DOHH2 (cell line): ENCODE measurements at regions not wholly inside any gene's neighbourhood (a gene's known extent, or its start where the extent isn't known, plus 50 kb on each side); places are given as distances from the start of the nearest gene placed in this dataset.
"Not testable (repeated sequence)": the region's sequence is repeated elsewhere in the genome, so short reads cannot be mapped to it uniquely, and the experiment has no call there.

ENCODE experiments used
- H3F3A ChIP-seq: fragments of 200-600 bp; sonication (generic), shearing (Covaris generic); 2 replicates; pipeline ENCODE4 v1.6.0; 2016; ENCODE audit warnings: antibody characterized with exemption, mild to moderate bottlenecking; ENCODE audit not compliant: control insufficient read depth, insufficient read depth
- H3K27ac ChIP-seq: fragments of 200-600 bp; sonication (generic); 2 replicates; pipeline ENCODE4 v1.5.1; 2014; ENCODE audit warnings: low read depth, mild to moderate bottlenecking, low read length, moderate library complexity
- H3K27me3 ChIP-seq: fragments of 200-600 bp; sonication (generic); 2 replicates; pipeline ENCODE4 v1.6.1; 2014; ENCODE audit warnings: mild to moderate bottlenecking, low read length, mixed read lengths; ENCODE audit not compliant: control insufficient read depth
- H3K36me3 ChIP-seq: fragments of 200-600 bp; sonication (generic); 2 replicates; pipeline ENCODE4 v1.6.1; 2014; ENCODE audit warnings: mild to moderate bottlenecking, low read length, moderate library complexity, mixed read lengths; ENCODE audit not compliant: control insufficient read depth
- H3K4me1 ChIP-seq: fragments of 200-600 bp; sonication (generic); 2 replicates; pipeline ENCODE4 v1.6.1; 2014; ENCODE audit warnings: mild to moderate bottlenecking, low read length, mixed read lengths; ENCODE audit not compliant: control insufficient read depth
- H3K4me2 ChIP-seq: fragments of 200-600 bp; sonication (generic); 2 replicates; pipeline ENCODE4 v1.6.0; 2014; ENCODE audit warnings: mild to moderate bottlenecking, low read length, moderate library complexity
- H3K4me3 ChIP-seq: fragments of 200-600 bp; sonication (generic); 2 replicates; pipeline ENCODE4 v1.5.1; 2014; ENCODE audit warnings: mild to moderate bottlenecking, low read length, mixed read lengths
- H3K79me2 ChIP-seq: fragments of 200-600 bp; sonication (generic); 2 replicates; pipeline ENCODE4 v1.6.1; 2014; ENCODE audit warnings: mild to moderate bottlenecking, low read length, mixed read lengths; ENCODE audit not compliant: control insufficient read depth
- H3K9me2 ChIP-seq: fragments of 200-600 bp; sonication (generic); replicated peaks from 2 replicates; pipeline ENCODE4 v1.6.1; 2014; ENCODE audit warnings: mild to moderate bottlenecking, low read length, mixed read lengths; ENCODE audit not compliant: control insufficient read depth
- H3K9me3 ChIP-seq: fragments of 200-600 bp; sonication (generic); 2 replicates; pipeline ENCODE4 v1.6.1; 2014; ENCODE audit warnings: antibody characterized with exemption, low read length, mixed read lengths; ENCODE audit not compliant: control insufficient read depth, insufficient read depth
- H4K20me1 ChIP-seq: fragments of 200-600 bp; sonication (generic); 2 replicates; pipeline ENCODE4 v1.6.0; 2014; ENCODE audit warnings: low read depth, mild to moderate bottlenecking, antibody characterized with exemption, low read length, moderate library complexity; ENCODE audit not compliant: control insufficient read depth, insufficient read depth

DNA sequence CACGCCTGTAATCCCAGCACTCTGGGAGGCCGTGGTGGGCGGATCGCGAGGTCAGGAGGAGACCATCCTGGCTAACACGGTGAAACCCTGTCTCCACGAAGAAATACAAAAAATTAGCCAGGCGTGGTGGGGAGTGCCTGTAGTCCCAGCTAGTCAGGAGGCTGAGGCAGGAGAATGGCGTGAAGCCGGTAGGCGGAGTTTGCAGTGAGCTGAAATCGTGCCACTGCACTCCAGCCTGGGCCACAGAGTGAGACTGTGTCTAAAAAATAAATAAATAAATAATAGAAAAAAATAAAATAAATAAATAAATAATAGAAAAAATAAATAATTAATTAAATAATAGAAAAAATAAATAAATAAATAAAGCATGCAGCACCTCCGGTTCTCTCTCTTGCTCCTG lies 480.8 kb downstream of the GOLGA6L6 start:
- H3K36me3 ChIP-seq, H3K4me1 ChIP-seq, H3K27me3 ChIP-seq, H3K4me3 ChIP-seq, H3K9me3 ChIP-seq, H3K27ac ChIP-seq, H3F3A ChIP-seq, H3K4me2 ChIP-seq, H3K79me2 ChIP-seq, H3K9me2 ChIP-seq, H4K20me1 ChIP-seq: not testable (repeated sequence)

DNA sequence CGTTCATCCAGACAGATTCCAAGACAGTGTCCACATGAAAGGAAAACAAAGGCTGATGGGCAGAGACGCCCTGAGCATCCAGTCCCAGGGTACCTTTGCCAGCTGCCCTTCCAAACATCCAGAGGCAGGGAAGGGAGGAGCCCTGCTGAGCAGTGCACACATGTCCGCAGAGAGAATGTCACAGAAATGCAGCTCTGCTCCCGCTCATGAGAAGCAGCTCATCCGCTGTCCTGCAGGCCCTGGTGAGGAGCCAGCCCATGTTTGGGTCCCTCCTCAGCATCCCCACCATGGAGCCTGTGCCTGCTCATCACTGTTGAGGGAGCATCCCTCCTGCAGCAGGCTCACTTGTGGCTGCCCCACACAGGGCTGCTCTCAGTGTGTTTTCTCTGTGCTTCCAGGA lies 484.7 kb downstream of the GOLGA6L6 start:
- not testable (repeated sequence) for H4K20me1 ChIP-seq

DNA sequence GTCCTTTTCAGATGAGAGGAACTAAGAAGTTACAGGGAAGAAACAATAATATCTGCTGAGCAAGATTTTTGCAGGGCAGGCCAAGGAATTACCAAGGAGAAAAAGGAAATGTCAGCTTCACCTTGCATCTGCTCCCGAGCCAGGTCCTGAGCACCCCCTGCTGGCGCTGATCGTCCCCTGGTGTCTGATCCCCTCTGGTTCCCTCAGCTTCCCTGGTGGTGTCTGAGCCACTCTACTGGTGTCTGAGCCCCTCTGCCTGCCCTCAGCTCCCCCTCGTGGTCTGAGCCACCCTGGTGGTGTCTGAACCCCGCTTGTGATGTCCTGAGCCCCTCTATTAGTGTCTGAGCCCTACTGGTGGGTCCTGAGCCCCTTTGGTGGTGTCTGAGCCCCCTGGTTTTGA lies 485.7 kb downstream of the GOLGA6L6 start:
- H3K4me1 ChIP-seq, H3K4me3 ChIP-seq, H3K9me3 ChIP-seq, H3F3A ChIP-seq, H3K27ac ChIP-seq, H3K4me2 ChIP-seq, H3K36me3 ChIP-seq, H3K27me3 ChIP-seq, H3K79me2 ChIP-seq, H4K20me1 ChIP-seq, H3K9me2 ChIP-seq: not testable (repeated sequence)

More for the DNA sequence above, 484.7 kb downstream of the GOLGA6L6 start:
- not testable (repeated sequence) for H3K79me2 ChIP-seq, H3K27me3 ChIP-seq, H3K9me3 ChIP-seq, H3K9me2 ChIP-seq, H3K36me3 ChIP-seq, H3K4me2 ChIP-seq, H3F3A ChIP-seq, H3K27ac ChIP-seq, H3K4me1 ChIP-seq, H3K4me3 ChIP-seq

DNA sequence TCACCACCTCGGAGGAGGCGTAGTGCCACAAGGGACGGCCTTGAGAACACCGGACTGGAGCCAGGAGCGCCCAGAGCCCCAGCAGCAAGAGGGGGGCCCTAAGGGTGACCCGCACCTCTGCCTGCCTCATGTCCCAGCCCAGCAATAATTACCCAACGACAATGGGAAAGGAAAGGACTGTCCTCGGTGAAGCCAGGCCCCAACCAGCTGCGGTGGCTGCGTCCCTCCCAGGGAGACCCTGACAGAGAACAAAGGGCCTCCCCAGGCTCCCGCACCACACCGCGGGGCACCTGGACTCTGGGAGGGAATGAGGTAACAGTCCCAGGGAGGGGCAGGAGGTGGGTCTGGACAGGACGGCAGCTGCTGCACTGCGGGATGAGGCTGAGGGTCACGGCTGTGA lies 493.4 kb downstream of the GOLGA6L6 start:
- H3K4me1 ChIP-seq, H3K79me2 ChIP-seq, H3K27ac ChIP-seq, H3K9me2 ChIP-seq, H3K27me3 ChIP-seq, H3K9me3 ChIP-seq, H3K4me3 ChIP-seq, H4K20me1 ChIP-seq, H3K4me2 ChIP-seq, H3F3A ChIP-seq, H3K36me3 ChIP-seq: not testable (repeated sequence)

DNA sequence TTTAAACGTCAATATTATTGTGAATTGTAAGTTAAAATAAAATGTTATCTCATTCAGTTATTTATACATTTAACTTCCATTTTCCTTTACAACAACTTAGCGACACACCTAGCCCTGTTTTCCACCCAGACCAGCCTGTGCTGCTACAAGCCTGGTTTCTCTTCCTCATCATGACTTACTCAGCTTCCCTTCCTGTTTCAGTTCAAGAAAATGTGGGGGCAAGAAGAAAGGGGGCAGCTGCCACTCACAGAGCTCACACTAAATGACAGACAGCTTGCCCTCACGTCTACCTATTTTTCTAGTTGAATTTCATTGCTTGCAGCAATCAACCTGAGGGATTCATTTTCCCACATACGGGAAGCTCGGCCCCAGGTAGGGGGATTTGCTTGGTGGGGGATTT lies 496.4 kb downstream of the GOLGA6L6 start:
- not testable (repeated sequence) for H3K4me1 ChIP-seq

DNA sequence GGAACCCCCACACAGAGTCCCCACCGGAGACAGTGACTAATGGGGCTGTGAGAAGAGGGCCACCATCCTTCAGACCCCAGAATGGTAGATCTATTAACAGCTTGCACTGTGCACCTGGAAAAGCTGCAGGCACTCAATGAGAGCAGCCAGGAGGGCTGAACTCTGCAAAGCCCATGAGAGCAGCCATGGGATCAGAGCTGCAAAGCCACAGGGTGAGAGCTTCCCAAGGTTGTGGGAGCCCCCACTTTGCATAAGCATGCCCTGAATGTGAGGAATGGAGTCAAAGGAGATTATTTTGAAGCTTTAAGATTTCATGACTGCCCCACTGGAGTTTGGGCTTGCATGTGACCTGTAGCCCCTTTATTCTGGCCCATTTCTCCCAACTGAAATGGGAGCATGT lies 500.9 kb downstream of the GOLGA6L6 start:
- H3F3A ChIP-seq, H3K9me3 ChIP-seq, H3K27ac ChIP-seq, H3K4me2 ChIP-seq, H3K4me1 ChIP-seq, H3K27me3 ChIP-seq, H3K4me3 ChIP-seq, H3K79me2 ChIP-seq, H3K9me2 ChIP-seq, H3K36me3 ChIP-seq, H4K20me1 ChIP-seq: not testable (repeated sequence)

More for the DNA sequence above, 496.4 kb downstream of the GOLGA6L6 start:
- not testable (repeated sequence) for H3K9me2 ChIP-seq, H3F3A ChIP-seq, H3K36me3 ChIP-seq, H3K27me3 ChIP-seq, H3K9me3 ChIP-seq, H3K27ac ChIP-seq, H3K4me3 ChIP-seq, H3K79me2 ChIP-seq, H3K4me2 ChIP-seq, H4K20me1 ChIP-seq

DNA sequence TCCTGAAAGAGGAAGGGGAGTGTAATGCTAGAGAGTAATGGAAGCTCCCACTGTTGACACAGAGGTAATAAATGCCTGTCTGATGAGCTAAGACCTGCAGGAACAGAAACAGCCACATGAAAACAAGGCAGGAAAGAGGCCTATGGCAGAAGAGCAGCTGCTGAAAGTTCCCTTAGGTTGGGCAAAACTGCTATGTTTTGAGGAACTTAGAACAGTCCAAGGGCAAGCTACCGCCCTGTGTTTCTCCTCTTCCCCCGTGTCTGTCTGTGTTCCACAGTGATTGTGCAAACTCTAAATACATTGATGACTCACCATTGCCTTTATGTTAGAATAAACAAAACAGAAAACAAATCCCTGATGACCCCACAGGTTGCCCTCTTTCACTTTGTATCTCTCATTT lies 516.6 kb downstream of the GOLGA6L6 start:
- H3K27ac ChIP-seq, H3K4me2 ChIP-seq, H3F3A ChIP-seq, H3K36me3 ChIP-seq, H3K27me3 ChIP-seq, H3K4me1 ChIP-seq, H3K9me2 ChIP-seq, H3K9me3 ChIP-seq, H4K20me1 ChIP-seq, H3K79me2 ChIP-seq, H3K4me3 ChIP-seq: not testable (repeated sequence)

DNA sequence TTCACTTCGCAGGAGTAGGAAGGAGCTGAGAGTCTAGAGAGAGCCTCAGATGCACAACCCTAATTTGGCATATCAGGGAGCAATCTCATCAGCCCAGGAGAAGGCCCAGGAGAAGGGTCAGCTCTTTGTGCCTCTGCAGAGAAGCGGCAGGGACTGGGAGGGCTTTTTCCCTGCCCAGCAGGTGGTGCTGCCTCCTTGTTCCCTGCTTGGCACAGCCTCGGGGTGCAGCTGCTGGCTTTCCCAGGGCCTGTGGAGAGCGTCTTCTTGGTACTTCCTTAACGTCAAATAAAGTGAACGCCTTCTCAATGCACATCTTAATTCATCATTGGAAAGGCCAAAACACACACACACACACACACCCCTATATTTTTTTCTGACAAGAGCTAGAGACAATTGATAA lies 519.3 kb downstream of the GOLGA6L6 start:
- H3K4me2 ChIP-seq, H3K4me1 ChIP-seq, H3K4me3 ChIP-seq, H3K27ac ChIP-seq, H3K9me2 ChIP-seq, H3K27me3 ChIP-seq, H4K20me1 ChIP-seq, H3K9me3 ChIP-seq, H3F3A ChIP-seq, H3K36me3 ChIP-seq, H3K79me2 ChIP-seq: not testable (repeated sequence)

DNA sequence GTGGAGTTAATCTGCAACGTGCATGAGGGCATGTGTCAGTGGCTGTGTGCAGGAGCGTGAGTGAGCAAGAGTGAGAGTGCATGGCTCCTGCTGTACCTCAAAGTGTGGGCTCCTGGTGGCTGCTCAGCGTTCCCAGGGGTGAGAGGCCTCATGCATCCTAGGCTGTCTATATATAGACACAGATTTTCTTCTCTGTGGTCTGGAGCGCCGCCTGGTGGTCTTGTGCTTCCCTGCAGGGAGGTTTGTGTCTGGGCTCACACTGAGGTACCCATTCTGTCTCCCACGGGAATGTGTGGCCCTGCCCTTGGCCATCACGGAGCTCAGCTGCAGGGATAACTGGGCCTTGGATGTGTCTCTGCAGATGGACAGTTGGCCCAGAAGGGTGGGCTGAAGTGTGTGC lies 520.2 kb downstream of the GOLGA6L6 start:
- H3K9me2 ChIP-seq, H3K27ac ChIP-seq, H3K4me3 ChIP-seq, H3K9me3 ChIP-seq, H3K36me3 ChIP-seq, H3K4me2 ChIP-seq, H3K27me3 ChIP-seq, H4K20me1 ChIP-seq, H3K4me1 ChIP-seq, H3K79me2 ChIP-seq, H3F3A ChIP-seq: not testable (repeated sequence)
